ENCODE measurements at regions not wholly inside any gene's neighbourhood (a gene's known extent, or its start where the extent isn't known, plus 50 kb on each side); places are given as distances from the start of the nearest gene placed in this dataset.

GRCh38 chr4:8796096-8796495 is 75.5 kb downstream of the HMX1 start:
- H3K36me3 Mint-ChIP-seq = no peaks in the 10 kb centered on the region
- DNase-seq = no peak
- H3K4me1 Mint-ChIP-seq = no peaks in the 10 kb centered on the region
- no peak overlapping the region for H3K4me3 Mint-ChIP-seq
- H3K27me3 Mint-ChIP-seq = no peaks in the 10 kb centered on the region
- H3K9me3 Mint-ChIP-seq = no peaks in the 10 kb centered on the region
- CTCF ChIA-PET = no interaction called here
- no peak overlapping the region for H3K27ac Mint-ChIP-seq

- Mint-ChIP-seq H3K27me3 (no peaks in the 10 kb centered on the region), H3K36me3 (no peaks in the 10 kb centered on the region), H3K27ac (no peak overlapping the region), H3K4me3 (no peak overlapping the region), H3K9me3 (no peaks in the 10 kb centered on the region), H3K4me1 (no peaks in the 10 kb centered on the region)
- DNase-seq = no peak
- CTCF ChIA-PET = no interaction called here
Observed at GRCh38 chr4:8795140-8795539, 76.5 kb downstream of the HMX1 start.

GRCh38 chr4:8794491-8794890 is 77.1 kb downstream of the HMX1 start:
- Mint-ChIP-seq H3K27ac (no peak overlapping the region), H3K27me3 (no peaks in the 10 kb centered on the region), H3K4me1 (no peaks in the 10 kb centered on the region), H3K9me3 (no peaks in the 10 kb centered on the region), H3K4me3 (no peak overlapping the region), H3K36me3 (no peaks in the 10 kb centered on the region)
- no peak for DNase-seq
- CTCF ChIA-PET = no interaction called here

GRCh38 chr4:8793571-8794160 is 78.0 kb downstream of the HMX1 start:
- Mint-ChIP-seq H3K4me1 (no peaks in the 10 kb centered on the region), H3K36me3 (no peaks in the 10 kb centered on the region), H3K27me3 (no peaks in the 10 kb centered on the region), H3K4me3 (no peak overlapping the region), H3K27ac (no peak overlapping the region), H3K9me3 (no peaks in the 10 kb centered on the region)
- no peak for DNase-seq
- CTCF ChIA-PET = no interaction called here

- Mint-ChIP-seq H3K9me3 (no peaks in the 10 kb centered on the region), H3K27me3 (no peaks in the 10 kb centered on the region), H3K4me3 (no peak overlapping the region), H3K36me3 (no peaks in the 10 kb centered on the region), H3K4me1 (no peaks in the 10 kb centered on the region), H3K27ac (no peak overlapping the region)
- CTCF ChIA-PET = no interaction called here
- DNase-seq = no peak
Observed at GRCh38 chr4:8792491-8792890, 79.1 kb downstream of the HMX1 start.

- no peak overlapping the region for H3K27ac Mint-ChIP-seq
- no peaks in the 10 kb centered on the region for H3K36me3 Mint-ChIP-seq
- no peak for DNase-seq
- CTCF ChIA-PET = no interaction called here
- H3K9me3 Mint-ChIP-seq = no peaks in the 10 kb centered on the region
- H3K4me3 Mint-ChIP-seq = no peak overlapping the region
- H3K4me1 Mint-ChIP-seq = no peaks in the 10 kb centered on the region
- H3K27me3 Mint-ChIP-seq = no peaks in the 10 kb centered on the region
Observed at GRCh38 chr4:8791609-8792008, 80.0 kb downstream of the HMX1 start.

GRCh38 chr4:8790749-8791148 is 80.9 kb downstream of the HMX1 start:
- Mint-ChIP-seq H3K27ac (no peak overlapping the region), H3K9me3 (no peaks in the 10 kb centered on the region), H3K27me3 (no peaks in the 10 kb centered on the region), H3K4me3 (no peak overlapping the region), H3K4me1 (no peaks in the 10 kb centered on the region), H3K36me3 (no peaks in the 10 kb centered on the region)
- DNase-seq = no peak
- CTCF ChIA-PET = no interaction called here

- CTCF ChIA-PET = no interaction called here
- no peak for DNase-seq
- H3K36me3 Mint-ChIP-seq = no peaks in the 10 kb centered on the region
- H3K27me3 Mint-ChIP-seq = no peaks in the 10 kb centered on the region
- no peaks in the 10 kb centered on the region for H3K9me3 Mint-ChIP-seq
- no peak overlapping the region for H3K27ac Mint-ChIP-seq
- no peaks in the 10 kb centered on the region for H3K4me1 Mint-ChIP-seq
- H3K4me3 Mint-ChIP-seq = no peak overlapping the region
Observed at GRCh38 chr4:8788174-8788573, 83.5 kb downstream of the HMX1 start.

GRCh38 chr4:8786166-8786565 is 85.5 kb downstream of the HMX1 start:
- Mint-ChIP-seq H3K4me3 (no peak overlapping the region), H3K27ac (no peak overlapping the region), H3K4me1 (no peaks in the 10 kb centered on the region), H3K27me3 (no peaks in the 10 kb centered on the region), H3K36me3 (no peaks in the 10 kb centered on the region), H3K9me3 (no peaks in the 10 kb centered on the region)
- CTCF ChIA-PET = no interaction called here
- DNase-seq = no peak

GRCh38 chr4:8785656-8786142 is 85.9 kb downstream of the HMX1 start:
- no peak for DNase-seq
- Mint-ChIP-seq H3K4me3 (no peak overlapping the region), H3K4me1 (no peaks in the 10 kb centered on the region), H3K9me3 (no peaks in the 10 kb centered on the region), H3K36me3 (no peaks in the 10 kb centered on the region), H3K27me3 (no peaks in the 10 kb centered on the region), H3K27ac (no peak overlapping the region)
- CTCF ChIA-PET = no interaction called here

GRCh38 chr4:8783736-8784135 is 87.9 kb downstream of the HMX1 start:
- Mint-ChIP-seq H3K9me3 (no peaks in the 10 kb centered on the region), H3K4me1 (no peaks in the 10 kb centered on the region), H3K27me3 (no peaks in the 10 kb centered on the region), H3K27ac (no peak overlapping the region), H3K36me3 (no peaks in the 10 kb centered on the region), H3K4me3 (no peak overlapping the region)
- CTCF ChIA-PET = no interaction called here
- no peak for DNase-seq

GRCh38 chr4:8782135-8782534 is 89.5 kb downstream of the HMX1 start:
- no peaks in the 10 kb centered on the region for H3K27me3 Mint-ChIP-seq
- H3K36me3 Mint-ChIP-seq = no peaks in the 10 kb centered on the region
- H3K4me3 Mint-ChIP-seq = no peak overlapping the region
- H3K27ac Mint-ChIP-seq = no peak overlapping the region
- no peaks in the 10 kb centered on the region for H3K4me1 Mint-ChIP-seq
- H3K9me3 Mint-ChIP-seq = no peaks in the 10 kb centered on the region
- CTCF ChIA-PET = no interaction called here
- no peak for DNase-seq

- CTCF ChIA-PET = no interaction called here
- no peaks in the 10 kb centered on the region for H3K4me1 Mint-ChIP-seq
- no peaks in the 10 kb centered on the region for H3K27me3 Mint-ChIP-seq
- H3K9me3 Mint-ChIP-seq = no peaks in the 10 kb centered on the region
- no peak overlapping the region for H3K4me3 Mint-ChIP-seq
- H3K36me3 Mint-ChIP-seq = no peaks in the 10 kb centered on the region
- H3K27ac Mint-ChIP-seq = no peak overlapping the region
- no peak for DNase-seq
Observed at GRCh38 chr4:8781641-8782040, 90.0 kb downstream of the HMX1 start.

GRCh38 chr4:8780596-8781368 is 90.9 kb downstream of the HMX1 start:
- Mint-ChIP-seq H3K27ac (no peak overlapping the region), H3K36me3 (no peaks in the 10 kb centered on the region), H3K4me1 (no peaks in the 10 kb centered on the region), H3K4me3 (no peak overlapping the region), H3K9me3 (no peaks in the 10 kb centered on the region), H3K27me3 (no peaks in the 10 kb centered on the region)
- no peak for DNase-seq
- CTCF ChIA-PET = no interaction called here

- CTCF ChIA-PET = no interaction called here
- H3K4me3 Mint-ChIP-seq = no peak overlapping the region
- no peak for DNase-seq
- no peaks in the 10 kb centered on the region for H3K27me3 Mint-ChIP-seq
- no peak overlapping the region for H3K27ac Mint-ChIP-seq
- H3K4me1 Mint-ChIP-seq = no peaks in the 10 kb centered on the region
- no peaks in the 10 kb centered on the region for H3K36me3 Mint-ChIP-seq
- H3K9me3 Mint-ChIP-seq = no peaks in the 10 kb centered on the region
Observed at GRCh38 chr4:8780086-8780485, 91.6 kb downstream of the HMX1 start.

Measured in activated naive CD4-positive, alpha-beta T cell treated with anti-CD3 and anti-CD28 coated beads, Interleukin-2, amount 10 ng/mL, durations not matched to agents 7 days and 5 days (primary cell).